Mesendoderm (in vitro differentiated cells): ENCODE measurements at regions not wholly inside any gene's neighbourhood (a gene's known extent, or its start where the extent isn't known, plus 50 kb on each side); places are given as distances from the start of the nearest gene placed in this dataset.

Experiments used
- DNase-seq: peaks from one replicate; pipeline ENCODE4 v3.0.0; 2013
- H2AK5ac ChIP-seq: 2 replicates; pipeline ENCODE4 v1.6.1; 2013; ENCODE audit warnings: low read length, inconsistent platforms
- H2BK120ac ChIP-seq: 2 replicates; pipeline ENCODE4 v1.6.1; 2013; ENCODE audit warnings: low read depth, mild to moderate bottlenecking, low read length, moderate library complexity, mixed read lengths
- H2BK15ac ChIP-seq: replicated peaks from 2 replicates; pipeline ENCODE4 v1.6.1; 2013; ENCODE audit warnings: low read depth, mild to moderate bottlenecking, moderate library complexity
- H2BK5ac ChIP-seq: 2 replicates; pipeline ENCODE4 v1.6.1; 2013; ENCODE audit warnings: low read length, inconsistent platforms
- H3K18ac ChIP-seq: 2 replicates; pipeline ENCODE4 v1.6.1; 2013; ENCODE audit warnings: mild to moderate bottlenecking, low read length, mixed read lengths
- H3K23ac ChIP-seq: one replicate; pipeline ENCODE4 v1.6.1; 2013; ENCODE audit warnings: low read length
- H3K27ac ChIP-seq: 2 replicates; pipeline ENCODE4 v1.5.1; 2013; ENCODE audit warnings: low read depth, mild to moderate bottlenecking, inconsistent platforms, low read length, moderate library complexity
- H3K27me3 ChIP-seq: 2 replicates; pipeline ENCODE4 v1.6.1; 2013; ENCODE audit warnings: low read length, control low read depth, mild to moderate bottlenecking, inconsistent platforms; ENCODE audit not compliant: insufficient read depth, poor library complexity
- H3K36me3 ChIP-seq: 2 replicates; pipeline ENCODE4 v1.6.1; 2013; ENCODE audit warnings: low read length, inconsistent platforms; ENCODE audit not compliant: control insufficient read depth, insufficient read depth
- H3K4ac ChIP-seq: one replicate; pipeline ENCODE4 v1.6.1; 2013; ENCODE audit warnings: low read depth, mild to moderate bottlenecking, low read length, moderate library complexity
- H3K4me1 ChIP-seq: 2 replicates; pipeline ENCODE4 v1.6.1; 2013; ENCODE audit warnings: low read depth, low read length, inconsistent platforms; ENCODE audit not compliant: control insufficient read depth
- H3K4me2 ChIP-seq: 2 replicates; pipeline ENCODE4 v1.6.1; 2013; ENCODE audit warnings: low read length
- H3K4me3 ChIP-seq: 2 replicates; pipeline ENCODE4 v1.5.1; 2013; ENCODE audit warnings: mild to moderate bottlenecking, low read length
- H3K56ac ChIP-seq: one replicate; pipeline ENCODE4 v1.6.1; 2013; ENCODE audit warnings: low read length
- H3K79me1 ChIP-seq: 2 replicates; pipeline ENCODE4 v1.6.1; 2013; ENCODE audit warnings: low read length, inconsistent platforms
- H3K79me2 ChIP-seq: 2 replicates; pipeline ENCODE4 v1.6.1; 2013; ENCODE audit warnings: mild to moderate bottlenecking, low read length; ENCODE audit not compliant: control insufficient read depth, insufficient read depth
- H3K9ac ChIP-seq: 2 replicates; pipeline ENCODE4 v1.6.1; 2013; ENCODE audit warnings: low read length, inconsistent platforms
- H4K5ac ChIP-seq: one replicate; pipeline ENCODE4 v1.6.1; 2013; ENCODE audit warnings: low read length
- H4K8ac ChIP-seq: one replicate; pipeline ENCODE4 v1.6.1; 2013; ENCODE audit warnings: low read depth, mild to moderate bottlenecking, control low read depth, low read length, moderate library complexity
- WGBS: extraction: QIAGEN DNeasy Blood & Tissue Kit; methylation state at CpG from one replicate; pipeline ENCODE4 v1.1.7; 2013; ENCODE audit warnings: low lambda C conversion rate, missing lambda C conversion rate; ENCODE audit not compliant: insufficient coverage; ENCODE audit errors: extremely low coverage; 5-methylcytosine and 5-hydroxymethylcytosine counted together

DNA sequence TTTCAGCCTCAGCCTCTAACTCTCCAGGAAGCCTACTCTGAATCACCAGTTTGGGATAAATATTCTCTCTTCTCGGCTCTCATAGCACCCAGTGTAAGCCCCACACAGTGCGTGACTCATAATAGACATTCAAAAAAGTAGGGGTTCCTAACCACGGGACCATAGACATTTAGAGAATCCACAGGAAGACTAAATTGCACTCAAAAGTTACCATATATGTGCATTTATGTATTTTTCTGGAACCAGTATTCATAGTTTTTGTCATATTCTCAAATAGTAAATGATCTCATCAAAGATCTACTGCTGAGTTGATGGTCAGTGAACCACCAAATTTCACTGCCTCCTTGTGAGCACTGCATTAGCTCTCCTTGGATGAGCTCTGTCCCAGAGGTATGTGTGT is 625.7 kb downstream of the SMARCA1 start:
- H3K9ac ChIP-seq = no peak overlapping the region
- no peak overlapping the region for H3K56ac ChIP-seq
- no peaks in the 10 kb centered on the region for H3K36me3 ChIP-seq
- H3K4me3 ChIP-seq = no peak overlapping the region
- H3K18ac ChIP-seq = no peak overlapping the region
- H2BK120ac ChIP-seq = no peak overlapping the region
- H2BK15ac ChIP-seq = no peak overlapping the region
- H3K27me3 ChIP-seq = no peaks in the 10 kb centered on the region
- H2BK5ac ChIP-seq = no peak overlapping the region
- no peak overlapping the region for H3K4ac ChIP-seq
- no CpG with 5 or more reads among the region's 3 CpGs for WGBS
- no peaks in the 10 kb centered on the region for H3K79me1 ChIP-seq
- H3K23ac ChIP-seq = no peak overlapping the region
- H3K79me2 ChIP-seq = no peaks in the 10 kb centered on the region
- DNase-seq = no peak
- H3K4me2 ChIP-seq = no peak overlapping the region
- no peak overlapping the region for H2AK5ac ChIP-seq
- no peaks in the 10 kb centered on the region for H3K4me1 ChIP-seq
- H4K8ac ChIP-seq = no peak overlapping the region
- no peak overlapping the region for H4K5ac ChIP-seq
- H3K27ac ChIP-seq = no peak overlapping the region

DNA sequence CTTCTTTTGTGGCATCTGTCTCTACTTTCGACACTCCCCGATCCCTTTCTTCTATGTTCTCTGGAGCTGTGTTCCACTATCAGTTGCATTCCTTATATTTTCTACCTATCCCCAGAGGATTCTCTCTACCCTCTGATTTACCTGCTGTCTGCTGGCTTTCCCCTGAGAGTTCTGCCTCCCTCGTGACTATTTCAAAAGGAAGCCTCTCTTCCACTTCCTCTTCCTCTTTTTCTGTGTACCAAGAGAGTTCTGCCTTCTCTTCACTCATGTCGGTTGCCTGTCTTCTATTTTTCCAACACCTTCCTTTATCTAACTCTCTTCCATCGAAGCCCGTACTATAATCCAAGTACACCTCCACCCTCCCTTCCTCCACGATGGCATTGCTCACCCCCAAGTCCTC is 631.7 kb downstream of the SMARCA1 start:
- WGBS = no CpG with 5 or more reads among the region's 7 CpGs
- H3K4me2 ChIP-seq = no peak overlapping the region
- DNase-seq = no peak

DNA sequence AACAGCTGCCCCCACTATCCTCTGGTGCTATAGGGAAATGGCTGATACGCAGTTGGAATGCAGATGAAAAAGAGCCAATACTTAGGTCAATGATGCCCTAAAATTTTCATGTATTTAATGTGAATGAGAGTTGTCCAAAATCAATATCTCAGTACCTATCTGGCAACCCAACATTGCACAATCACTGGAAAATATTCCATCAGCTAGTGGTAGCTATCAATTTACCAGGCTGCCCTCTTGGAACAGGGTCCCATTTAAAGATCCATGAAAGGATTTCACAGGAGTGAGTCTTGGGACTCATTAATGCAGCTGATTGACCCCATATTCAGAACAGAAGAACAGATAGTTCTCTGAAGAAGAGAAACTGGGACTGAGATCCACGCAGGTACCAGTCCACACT is 638.9 kb downstream of the SMARCA1 start:
- Histone ChIP-seq H4K8ac (no peak overlapping the region), H3K4me2 (no peak overlapping the region), H2AK5ac (no peak overlapping the region), H3K4me1 (no peaks in the 10 kb centered on the region), H3K4me3 (no peak overlapping the region), H3K27me3 (no peaks in the 10 kb centered on the region), H4K5ac (no peak overlapping the region), H2BK120ac (no peak overlapping the region), H3K18ac (no peak overlapping the region), H2BK15ac (no peak overlapping the region), H3K27ac (no peak overlapping the region), H3K79me1 (no peaks in the 10 kb centered on the region), H3K36me3 (no peaks in the 10 kb centered on the region), H3K56ac (no peak overlapping the region), H3K9ac (no peak overlapping the region), H2BK5ac (no peak overlapping the region), H3K79me2 (no peaks in the 10 kb centered on the region), H3K23ac (no peak overlapping the region), H3K4ac (no peak overlapping the region)
- DNase-seq = no peak
- WGBS = no CpG with 5 or more reads among the region's 2 CpGs

More for the DNA sequence above, 631.7 kb downstream of the SMARCA1 start:
- Histone ChIP-seq H3K27me3 (no peaks in the 10 kb centered on the region), H4K8ac (no peak overlapping the region), H3K4me1 (no peaks in the 10 kb centered on the region), H3K4ac (no peak overlapping the region), H3K4me3 (no peak overlapping the region), H2AK5ac (no peak overlapping the region), H2BK120ac (no peak overlapping the region), H3K36me3 (no peaks in the 10 kb centered on the region), H3K9ac (no peak overlapping the region), H3K27ac (no peak overlapping the region), H4K5ac (no peak overlapping the region), H3K79me2 (no peaks in the 10 kb centered on the region), H3K56ac (no peak overlapping the region), H2BK15ac (no peak overlapping the region), H3K79me1 (no peaks in the 10 kb centered on the region), H3K18ac (no peak overlapping the region), H2BK5ac (no peak overlapping the region), H3K23ac (no peak overlapping the region)

DNA sequence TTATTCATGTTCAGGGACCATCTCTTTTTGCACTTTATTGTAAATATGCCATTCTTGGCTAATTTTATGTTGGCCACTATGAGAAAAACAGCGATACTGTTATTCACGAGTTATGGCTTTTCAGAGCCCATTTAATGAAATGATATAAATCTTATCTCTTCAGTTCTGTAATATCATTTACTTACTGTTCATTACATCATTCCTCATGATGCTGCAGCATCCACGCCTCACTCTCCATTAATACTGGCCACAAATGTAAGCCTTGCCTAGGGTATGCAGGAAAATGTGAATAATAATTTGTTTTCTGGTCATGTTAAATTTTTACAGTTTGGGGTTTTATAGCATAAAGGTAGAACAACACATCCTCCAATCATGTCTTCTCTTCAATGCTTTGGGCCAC is 639.6 kb downstream of the SMARCA1 start:
- H3K4me3 ChIP-seq = no peak overlapping the region
- H3K36me3 ChIP-seq = no peaks in the 10 kb centered on the region
- H4K5ac ChIP-seq = no peak overlapping the region
- DNase-seq = no peak
- H3K4me2 ChIP-seq = no peak overlapping the region
- H3K23ac ChIP-seq = no peak overlapping the region
- no peaks in the 10 kb centered on the region for H3K79me2 ChIP-seq
- no peak overlapping the region for H2BK120ac ChIP-seq
- no peak overlapping the region for H3K4ac ChIP-seq
- H3K79me1 ChIP-seq = no peaks in the 10 kb centered on the region
- H2AK5ac ChIP-seq = no peak overlapping the region
- H3K18ac ChIP-seq = no peak overlapping the region
- no peak overlapping the region for H2BK15ac ChIP-seq
- no peak overlapping the region for H4K8ac ChIP-seq
- no peaks in the 10 kb centered on the region for H3K27me3 ChIP-seq
- H3K9ac ChIP-seq = no peak overlapping the region
- no peak overlapping the region for H3K56ac ChIP-seq
- H3K4me1 ChIP-seq = no peaks in the 10 kb centered on the region
- H2BK5ac ChIP-seq = no peak overlapping the region
- H3K27ac ChIP-seq = no peak overlapping the region
- WGBS = no CpG with 5 or more reads among the region's 3 CpGs

DNA sequence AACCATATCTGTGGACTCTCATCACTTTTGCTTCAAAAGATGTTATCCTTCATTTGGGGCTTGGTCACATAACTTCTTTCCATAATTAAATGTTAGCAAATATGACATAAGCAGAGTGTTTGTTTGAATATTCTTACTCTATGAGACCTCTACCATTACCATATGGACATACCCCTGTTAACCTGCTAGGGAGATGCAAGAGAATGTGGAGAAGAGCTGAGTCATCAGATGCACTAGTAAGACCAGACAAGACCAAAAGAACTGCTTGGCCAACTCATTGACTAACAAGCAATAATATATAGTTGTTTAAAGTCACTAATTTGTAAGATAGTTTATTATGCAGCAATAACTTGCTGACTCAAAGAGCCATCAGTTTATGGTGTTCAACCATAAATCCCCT is 652.9 kb downstream of the SMARCA1 start:
- Histone ChIP-seq H4K8ac (no peak overlapping the region), H2AK5ac (no peak overlapping the region), H3K4me2 (no peak overlapping the region), H3K4me3 (no peak overlapping the region), H3K79me2 (no peaks in the 10 kb centered on the region), H3K9ac (no peak overlapping the region), H3K18ac (no peak overlapping the region), H2BK5ac (no peak overlapping the region), H3K27ac (no peak overlapping the region), H3K36me3 (no peaks in the 10 kb centered on the region), H3K79me1 (no peaks in the 10 kb centered on the region), H3K23ac (no peak overlapping the region), H2BK15ac (no peak overlapping the region), H2BK120ac (no peak overlapping the region), H3K27me3 (no peaks in the 10 kb centered on the region), H3K4ac (no peak overlapping the region), H3K56ac (no peak overlapping the region), H4K5ac (no peak overlapping the region), H3K4me1 (no peaks in the 10 kb centered on the region)
- DNase-seq = no peak

DNA sequence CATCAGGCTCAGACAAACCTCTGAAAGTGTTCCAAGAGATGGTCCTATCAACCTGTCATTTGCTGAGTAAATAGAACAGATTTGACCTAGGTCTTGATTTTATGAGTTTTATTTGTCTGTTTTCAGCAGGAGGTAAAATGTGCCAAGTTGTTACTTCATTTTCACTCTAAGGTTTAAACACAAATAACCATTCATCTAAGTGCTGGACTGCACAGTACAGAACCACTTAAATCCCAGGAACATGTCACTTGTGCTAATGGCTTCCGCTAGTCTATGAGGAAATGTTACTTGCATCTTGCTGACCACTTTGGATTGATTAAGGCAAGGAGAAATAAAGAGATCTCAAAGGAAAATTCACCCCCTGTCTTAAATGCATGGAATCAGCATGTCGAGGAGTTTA is 660.7 kb downstream of the SMARCA1 start:
- H3K4ac ChIP-seq = no peak overlapping the region
- no peak overlapping the region for H3K4me3 ChIP-seq
- no CpG with 5 or more reads among the region's 2 CpGs for WGBS
- no peak overlapping the region for H2BK120ac ChIP-seq
- no peaks in the 10 kb centered on the region for H3K36me3 ChIP-seq
- H3K56ac ChIP-seq = no peak overlapping the region
- no peaks in the 10 kb centered on the region for H3K27me3 ChIP-seq
- no peak overlapping the region for H4K8ac ChIP-seq
- no peak overlapping the region for H2AK5ac ChIP-seq
- no peak overlapping the region for H4K5ac ChIP-seq
- H3K4me1 ChIP-seq = no peaks in the 10 kb centered on the region
- no peak overlapping the region for H3K4me2 ChIP-seq
- H3K79me1 ChIP-seq = no peaks in the 10 kb centered on the region
- H3K27ac ChIP-seq = no peak overlapping the region
- H3K79me2 ChIP-seq = no peaks in the 10 kb centered on the region
- DNase-seq = no peak
- H2BK5ac ChIP-seq = no peak overlapping the region
- no peak overlapping the region for H3K18ac ChIP-seq
- no peak overlapping the region for H3K23ac ChIP-seq
- no peak overlapping the region for H2BK15ac ChIP-seq
- no peak overlapping the region for H3K9ac ChIP-seq
